ENCODE measurements at regions not wholly inside any gene's neighbourhood (a gene's known extent, or its start where the extent isn't known, plus 50 kb on each side); places are given as distances from the start of the nearest gene placed in this dataset.

DNA sequence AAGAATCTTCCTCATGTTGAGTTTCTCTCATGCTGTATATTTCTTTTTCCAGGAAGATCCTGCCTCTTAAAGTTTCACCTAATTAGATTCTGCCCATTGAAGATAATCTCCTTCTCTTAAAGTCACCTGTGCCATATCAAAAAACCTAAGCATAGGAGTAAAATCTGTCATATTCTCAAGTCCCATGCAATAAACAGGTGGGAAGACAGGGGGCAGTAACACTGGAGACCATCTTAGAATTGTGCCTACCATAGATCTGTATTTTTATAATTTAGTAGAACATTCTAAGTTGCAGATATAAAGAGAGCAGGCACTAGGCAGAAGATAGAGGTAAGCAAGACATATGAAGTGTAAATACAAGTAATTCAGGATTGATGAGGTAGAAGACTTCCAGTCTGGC is 763.5 kb upstream of the MANEA start:
- no peaks in the 10 kb centered on the region for H3K27me3 ChIP-seq (ENCODE audit: control insufficient read depth in 4 of 4, insufficient read depth in 4 of 4, low read length in 3 of 4)
- H3K9me3 ChIP-seq (ENCODE audit: control insufficient read depth in 4 of 4, low read length in 3 of 4), result no peaks in the 10 kb centered on the region
- no peak overlapping the region for H3K9ac ChIP-seq (ENCODE audit: low read depth in 1 of 2, low read length in 2 of 2)
- H3K4me3 ChIP-seq (ENCODE audit: low read depth in 1 of 3, low read length in 3 of 3), result no peak overlapping the region
- H3K4me1 ChIP-seq (ENCODE audit: control insufficient read depth in 4 of 4, insufficient read depth in 4 of 4, low read length in 3 of 4), result no peaks in the 10 kb centered on the region
- no peak overlapping the region for H3K27ac ChIP-seq (ENCODE audit: low read depth in 1 of 2, low read length in 2 of 2)
- no peaks in the 10 kb centered on the region for H3K36me3 ChIP-seq (ENCODE audit: control insufficient read depth in 4 of 4, insufficient read depth in 3 of 4, low read depth in 1 of 4, low read length in 3 of 4)
- no peak for TF ChIP-seq HNF4G (IDR thresholded peaks at IDR 0.05)
- TF ChIP-seq YY1 (IDR thresholded peaks at IDR 0.05), result no peak
- TF ChIP-seq RXRA (IDR thresholded peaks at IDR 0.05), result no peak
- TF ChIP-seq, protein P1, sequence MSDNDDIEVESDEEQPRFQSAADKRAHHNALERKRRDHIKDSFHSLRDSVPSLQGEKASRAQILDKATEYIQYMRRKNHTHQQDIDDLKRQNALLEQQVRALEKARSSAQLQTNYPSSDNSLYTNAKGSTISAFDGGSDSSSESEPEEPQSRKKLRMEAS (IDR thresholded peaks at IDR 0.05), result no peak
- no peak for TF ChIP-seq SP1 (IDR thresholded peaks at IDR 0.05)
- TF ChIP-seq JUND (IDR thresholded peaks at IDR 0.05), result no peak
- no peak for TF ChIP-seq FOXA2 (IDR thresholded peaks at IDR 0.05)
- TF ChIP-seq, protein P2, sequence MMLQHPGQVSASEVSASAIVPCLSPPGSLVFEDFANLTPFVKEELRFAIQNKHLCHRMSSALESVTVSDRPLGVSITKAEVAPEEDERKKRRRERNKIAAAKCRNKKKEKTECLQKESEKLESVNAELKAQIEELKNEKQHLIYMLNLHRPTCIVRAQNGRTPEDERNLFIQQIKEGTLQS (IDR thresholded peaks at IDR 0.05), result no peak
- no peak for TF ChIP-seq HNF4A (conservative IDR thresholded peaks at IDR 0.05)
- no peak for TF ChIP-seq RAD21 (IDR thresholded peaks at IDR 0.05)
- TF ChIP-seq REST (IDR thresholded peaks at IDR 0.05), result no peak
- no peak for TF ChIP-seq EGR1 (IDR thresholded peaks at IDR 0.05; ENCODE audit: low read depth in 2 of 2)
- no peak for TF ChIP-seq TAF1 (conservative IDR thresholded peaks at IDR 0.05)
- no peak for TF ChIP-seq CTCF (IDR thresholded peaks at IDR 0.05; ENCODE audit: low read depth, low read length, missing input control)
- no peak for TF ChIP-seq GABPA (IDR thresholded peaks at IDR 0.05 in 1 of 2, conservative IDR thresholded peaks at IDR 0.05 in 1 of 2)
- no peak for TF ChIP-seq NR2F2 (IDR thresholded peaks at IDR 0.05)
- no peak for DNase-seq (ENCODE audit: low spot score)

GRCh38 chr6:94801344-94801743 is 776.0 kb upstream of the MANEA start:
- Histone ChIP-seq H3K9ac (ENCODE audit: low read depth in 1 of 2, low read length in 2 of 2) (no peak overlapping the region), H3K27me3 (ENCODE audit: control insufficient read depth in 4 of 4, insufficient read depth in 4 of 4, low read length in 3 of 4) (no peaks in the 10 kb centered on the region), H3K36me3 (ENCODE audit: control insufficient read depth in 4 of 4, insufficient read depth in 3 of 4, low read depth in 1 of 4, low read length in 3 of 4) (no peaks in the 10 kb centered on the region), H3K4me3 (ENCODE audit: low read depth in 1 of 3, low read length in 3 of 3) (no peak overlapping the region), H3K27ac (ENCODE audit: low read depth in 1 of 2, low read length in 2 of 2) (no peak overlapping the region), H3K9me3 (ENCODE audit: control insufficient read depth in 4 of 4, low read length in 3 of 4) (peaks cover 0 to 3% (median 0%) of the 10 kb centered on the region in 4 donors), H3K4me1 (ENCODE audit: control insufficient read depth in 4 of 4, insufficient read depth in 4 of 4, low read length in 3 of 4) (no peaks in the 10 kb centered on the region)
- 77% methylated on average over 3 of the region's 3 CpGs for whole genome bisulfite sequencing
- no peak for DNase-seq (ENCODE audit: low spot score)
- TF ChIP-seq JUND (IDR thresholded peaks at IDR 0.05), result no peak
- no peak for TF ChIP-seq YY1 (IDR thresholded peaks at IDR 0.05)
- TF ChIP-seq, protein P1 (IDR thresholded peaks at IDR 0.05), result no peak
- TF ChIP-seq, protein P3, sequence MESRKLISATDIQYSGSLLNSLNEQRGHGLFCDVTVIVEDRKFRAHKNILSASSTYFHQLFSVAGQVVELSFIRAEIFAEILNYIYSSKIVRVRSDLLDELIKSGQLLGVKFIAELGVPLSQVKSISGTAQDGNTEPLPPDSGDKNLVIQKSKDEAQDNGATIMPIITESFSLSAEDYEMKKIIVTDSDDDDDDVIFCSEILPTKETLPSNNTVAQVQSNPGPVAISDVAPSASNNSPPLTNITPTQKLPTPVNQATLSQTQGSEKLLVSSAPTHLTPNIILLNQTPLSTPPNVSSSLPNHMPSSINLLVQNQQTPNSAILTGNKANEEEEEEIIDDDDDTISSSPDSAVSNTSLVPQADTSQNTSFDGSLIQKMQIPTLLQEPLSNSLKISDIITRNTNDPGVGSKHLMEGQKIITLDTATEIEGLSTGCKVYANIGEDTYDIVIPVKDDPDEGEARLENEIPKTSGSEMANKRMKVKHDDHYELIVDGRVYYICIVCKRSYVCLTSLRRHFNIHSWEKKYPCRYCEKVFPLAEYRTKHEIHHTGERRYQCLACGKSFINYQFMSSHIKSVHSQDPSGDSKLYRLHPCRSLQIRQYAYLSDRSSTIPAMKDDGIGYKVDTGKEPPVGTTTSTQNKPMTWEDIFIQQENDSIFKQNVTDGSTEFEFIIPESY (IDR thresholded peaks at IDR 0.05), result no peak
- TF ChIP-seq CTCF (IDR thresholded peaks at IDR 0.05; ENCODE audit: low read depth, low read length, missing input control), result no peak
- TF ChIP-seq GABPA (IDR thresholded peaks at IDR 0.05 in 1 of 2, conservative IDR thresholded peaks at IDR 0.05 in 1 of 2), result no peak
- TF ChIP-seq RAD21 (IDR thresholded peaks at IDR 0.05), result no peak
- no peak for TF ChIP-seq REST (IDR thresholded peaks at IDR 0.05)
- no peak for TF ChIP-seq RXRA (IDR thresholded peaks at IDR 0.05)
- no peak for TF ChIP-seq HNF4A (conservative IDR thresholded peaks at IDR 0.05)
- TF ChIP-seq FOXA2 (IDR thresholded peaks at IDR 0.05), result no peak
- no peak for TF ChIP-seq EGR1 (IDR thresholded peaks at IDR 0.05; ENCODE audit: low read depth in 2 of 2)
- no peak for TF ChIP-seq NR2F2 (IDR thresholded peaks at IDR 0.05)
- no peak for TF ChIP-seq HNF4G (IDR thresholded peaks at IDR 0.05)
- no peak for TF ChIP-seq SP1 (IDR thresholded peaks at IDR 0.05)
